ENCODE measurements at regions not wholly inside any gene's neighbourhood (a gene's known extent, or its start where the extent isn't known, plus 50 kb on each side); places are given as distances from the start of the nearest gene placed in this dataset.

GRCh38 chr3:159734681-159735080, 254.0 kb upstream of the IL12A start:
- TF ChIP-seq POLR2A (IDR thresholded peaks at IDR 0.05) (no peak), CTCF (IDR thresholded peaks at IDR 0.05) (no peak), POLR2AphosphoS5 (IDR thresholded peaks at IDR 0.05) (no peak)
